Peyer's patch (tissue), 4 donors: ENCODE measurements at regions not wholly inside any gene's neighbourhood (a gene's known extent, or its start where the extent isn't known, plus 50 kb on each side); places are given as distances from the start of the nearest gene placed in this dataset.

Experiments
- POLR2A ChIP-seq, 2 donors: fragments of 450-650 bp; IDR thresholded peaks; one replicate each; pipeline ENCODE4 v1.5.1; 2017; ENCODE audit warnings: antibody characterized with exemption in 2 of 2, mild to moderate bottlenecking in 2 of 2, moderate library complexity in 2 of 2
- TF ChIP-seq, protein P1 (sequence below), 6 experiments: fragments of 450-650 bp in 4 of 6; fragments of 200-600 bp in 2 of 6; sonication (generic) in 1 of 6; IDR thresholded peaks; one replicate each; pipeline ENCODE4 v1.5.1; 2017 to 2019; ENCODE audit warnings: antibody characterized with exemption in 6 of 6, mild to moderate bottlenecking in 3 of 6, moderate library complexity in 1 of 6

GRCh38 chr13:111922086-111922485 lies 144.9 kb upstream of the SOX1 start:
- TF ChIP-seq, protein P1, sequence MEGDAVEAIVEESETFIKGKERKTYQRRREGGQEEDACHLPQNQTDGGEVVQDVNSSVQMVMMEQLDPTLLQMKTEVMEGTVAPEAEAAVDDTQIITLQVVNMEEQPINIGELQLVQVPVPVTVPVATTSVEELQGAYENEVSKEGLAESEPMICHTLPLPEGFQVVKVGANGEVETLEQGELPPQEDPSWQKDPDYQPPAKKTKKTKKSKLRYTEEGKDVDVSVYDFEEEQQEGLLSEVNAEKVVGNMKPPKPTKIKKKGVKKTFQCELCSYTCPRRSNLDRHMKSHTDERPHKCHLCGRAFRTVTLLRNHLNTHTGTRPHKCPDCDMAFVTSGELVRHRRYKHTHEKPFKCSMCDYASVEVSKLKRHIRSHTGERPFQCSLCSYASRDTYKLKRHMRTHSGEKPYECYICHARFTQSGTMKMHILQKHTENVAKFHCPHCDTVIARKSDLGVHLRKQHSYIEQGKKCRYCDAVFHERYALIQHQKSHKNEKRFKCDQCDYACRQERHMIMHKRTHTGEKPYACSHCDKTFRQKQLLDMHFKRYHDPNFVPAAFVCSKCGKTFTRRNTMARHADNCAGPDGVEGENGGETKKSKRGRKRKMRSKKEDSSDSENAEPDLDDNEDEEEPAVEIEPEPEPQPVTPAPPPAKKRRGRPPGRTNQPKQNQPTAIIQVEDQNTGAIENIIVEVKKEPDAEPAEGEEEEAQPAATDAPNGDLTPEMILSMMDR (IDR thresholded peaks at IDR 0.05) = no peak
- TF ChIP-seq POLR2A (IDR thresholded peaks at IDR 0.05) = no peak
